ENCODE measurements at regions not wholly inside any gene's neighbourhood (a gene's known extent, or its start where the extent isn't known, plus 50 kb on each side); places are given as distances from the start of the nearest gene placed in this dataset.
"Not testable (repeated sequence)": the region's sequence is repeated elsewhere in the genome, so short reads cannot be mapped to it uniquely, and the experiment has no call there.

GRCh38 chr2:215861607-215862350 lies 151.6 kb downstream of the MREG start:
- DNase-seq, result no peak

DNA sequence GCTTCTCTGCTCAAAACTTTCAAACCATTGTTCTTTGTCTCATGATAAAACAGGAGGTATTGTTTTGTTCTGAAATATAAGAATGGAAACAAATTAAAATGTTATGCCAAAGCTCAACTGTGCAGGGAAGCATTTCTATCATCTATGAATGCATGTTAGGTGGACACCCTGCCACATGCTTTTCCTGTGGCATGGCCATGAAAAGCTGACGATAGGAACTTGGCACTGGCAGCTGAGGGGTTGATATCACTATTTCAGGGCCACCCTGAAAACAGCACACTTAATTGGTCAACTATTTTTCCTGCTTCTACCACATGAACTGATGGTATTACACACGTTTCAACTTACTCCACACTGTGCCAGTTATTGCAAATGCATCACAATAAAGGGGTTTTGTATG lies 157.3 kb downstream of the MREG start:
- no peak for DNase-seq

GRCh38 chr2:215855308-215855707 lies 158.0 kb downstream of the MREG start:
- not testable (repeated sequence) for DNase-seq

DNA sequence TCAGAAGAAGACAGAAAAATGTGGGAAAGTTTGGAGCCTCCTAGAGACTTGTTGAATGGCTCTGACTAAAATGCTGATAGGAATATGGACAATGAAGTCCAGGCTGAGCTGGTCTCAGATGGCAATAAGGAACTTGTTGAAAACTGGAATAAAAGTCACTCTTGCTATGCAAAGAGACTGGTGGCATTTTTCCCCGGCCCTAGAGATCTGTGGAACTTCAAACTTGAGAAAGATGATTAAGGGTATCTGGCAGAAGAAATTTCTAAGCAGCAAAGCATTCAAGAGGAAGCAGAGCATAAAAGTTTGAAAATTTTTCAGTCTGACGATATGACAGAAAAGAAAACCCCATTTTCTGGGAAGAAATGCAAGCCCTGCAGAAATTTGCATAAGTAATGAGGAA lies 159.3 kb downstream of the MREG start:
- no peak for DNase-seq

DNA sequence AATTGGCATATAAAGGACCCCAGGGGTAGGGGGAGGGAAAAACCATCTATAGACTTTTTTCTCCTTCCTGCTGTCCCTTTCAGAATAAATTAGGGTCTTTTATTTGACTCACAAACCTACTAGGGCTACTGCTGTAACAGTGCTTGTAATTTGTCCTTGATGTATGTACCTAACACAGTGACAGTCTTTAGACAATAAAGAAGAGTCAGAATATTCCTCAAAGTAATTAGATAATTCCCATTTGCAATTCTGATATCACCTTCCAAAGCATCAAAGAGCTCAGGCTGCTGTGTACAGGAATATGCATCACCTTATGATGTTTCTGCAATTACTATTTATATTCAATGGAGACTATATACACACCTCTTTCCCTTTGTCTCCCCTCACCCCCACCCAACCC lies 161.7 kb downstream of the MREG start:
- DNase-seq, result no peak

GRCh38 chr2:215851082-215851481 lies 162.3 kb downstream of the MREG start:
- DNase-seq, result no peak

- no peak for DNase-seq
Measured at GRCh38 chr2:215850380-215850779, 163.0 kb downstream of the MREG start.

DNA sequence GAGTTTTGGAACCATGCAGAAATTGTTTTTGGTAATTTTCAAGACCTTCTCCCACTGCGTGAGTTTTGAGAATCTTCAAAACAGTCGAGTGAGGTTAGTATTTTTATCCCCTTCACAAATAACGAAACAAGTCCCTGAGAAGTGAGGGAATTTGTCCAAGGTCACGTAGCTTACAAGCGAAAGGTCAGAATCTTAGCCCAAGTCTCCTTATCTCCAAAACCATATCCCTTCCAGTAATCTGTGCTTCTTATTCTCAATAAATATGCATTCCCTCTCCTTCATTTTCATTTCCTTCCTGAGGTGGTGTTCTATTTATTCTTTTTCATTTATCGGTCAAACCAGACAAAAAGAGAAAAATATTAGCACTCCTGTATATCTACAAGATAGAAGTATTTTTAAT lies 163.6 kb downstream of the MREG start:
- DNase-seq, result no peak

DNA sequence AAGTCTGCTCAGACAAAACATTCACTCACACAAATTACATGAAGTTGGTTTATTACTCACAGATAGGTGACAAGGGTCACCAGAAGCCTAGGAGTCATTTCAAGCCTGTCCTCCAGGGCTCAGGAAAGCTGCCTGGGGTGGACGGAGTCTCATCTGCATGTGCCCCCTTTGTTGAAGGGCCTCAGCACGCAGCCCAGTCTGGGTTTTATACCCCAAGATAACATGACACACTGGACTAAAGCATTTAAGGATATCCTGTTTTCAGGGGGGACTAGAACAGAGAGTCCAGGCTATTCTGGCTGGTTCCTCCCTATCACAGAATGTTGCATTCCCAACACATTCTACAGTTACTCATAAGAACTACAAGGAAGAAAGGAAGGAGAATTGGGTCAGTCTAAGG lies 164.7 kb downstream of the MREG start:
- no peak for DNase-seq

- no peak for DNase-seq
Measured at GRCh38 chr2:215848146-215848545, 165.2 kb downstream of the MREG start.

DNA sequence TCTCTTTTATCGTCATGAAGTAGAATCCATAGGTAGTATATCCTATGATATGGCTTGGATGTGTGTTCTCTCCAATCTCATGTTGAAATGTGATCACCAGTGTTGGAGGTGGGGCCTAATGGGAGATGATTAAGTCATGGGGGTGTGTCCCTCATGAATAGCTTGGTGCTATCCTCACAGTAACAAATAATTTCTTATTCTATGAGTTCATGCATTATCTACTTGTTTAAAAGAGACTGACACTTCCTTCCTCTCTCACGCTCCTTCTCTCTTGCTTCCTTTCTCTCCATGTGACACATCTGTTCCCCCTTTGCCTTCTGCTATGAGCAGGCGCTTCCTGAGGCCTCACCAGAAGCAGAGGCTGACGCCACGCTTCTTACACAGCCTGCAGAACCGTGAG lies 165.6 kb downstream of the MREG start:
- no peak for DNase-seq

- DNase-seq, result no peak
Measured at GRCh38 chr2:215847056-215847455, 166.3 kb downstream of the MREG start.

DNA sequence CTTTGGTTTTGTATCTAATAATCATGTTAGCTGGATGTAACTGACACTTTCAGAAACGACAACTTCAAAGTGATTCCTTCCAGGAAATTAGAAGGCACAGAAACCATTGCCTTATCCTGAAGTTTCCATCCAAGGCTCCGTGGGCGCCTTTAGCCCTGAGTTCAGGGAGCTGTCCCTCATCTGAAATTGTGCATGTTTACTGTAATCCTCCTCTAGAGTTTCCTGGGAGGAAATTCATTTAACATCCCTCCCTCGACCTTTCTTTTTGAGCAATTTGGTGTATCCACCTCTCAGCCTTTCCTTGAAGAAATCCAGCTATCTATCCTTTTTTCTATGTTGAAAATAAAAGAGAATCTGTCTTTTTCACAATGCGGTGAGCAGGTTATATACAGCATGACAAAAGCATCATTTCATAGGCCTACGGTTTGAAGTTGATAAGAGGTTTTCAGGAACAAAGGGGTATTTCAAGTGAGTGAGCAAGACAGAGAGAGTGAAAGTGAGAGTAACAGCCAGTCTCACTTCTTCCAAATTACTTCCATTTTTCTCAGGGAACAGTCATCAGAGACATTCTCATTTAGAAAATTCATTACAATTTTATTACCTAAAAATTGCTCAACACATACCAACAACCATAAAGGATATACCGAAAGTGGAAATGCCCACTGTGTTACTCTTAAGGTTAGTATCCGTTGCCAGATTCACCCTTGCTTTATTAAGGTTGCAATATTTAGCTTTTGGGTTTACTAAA lies 167.3 kb downstream of the MREG start:
- no peak for DNase-seq

DNA sequence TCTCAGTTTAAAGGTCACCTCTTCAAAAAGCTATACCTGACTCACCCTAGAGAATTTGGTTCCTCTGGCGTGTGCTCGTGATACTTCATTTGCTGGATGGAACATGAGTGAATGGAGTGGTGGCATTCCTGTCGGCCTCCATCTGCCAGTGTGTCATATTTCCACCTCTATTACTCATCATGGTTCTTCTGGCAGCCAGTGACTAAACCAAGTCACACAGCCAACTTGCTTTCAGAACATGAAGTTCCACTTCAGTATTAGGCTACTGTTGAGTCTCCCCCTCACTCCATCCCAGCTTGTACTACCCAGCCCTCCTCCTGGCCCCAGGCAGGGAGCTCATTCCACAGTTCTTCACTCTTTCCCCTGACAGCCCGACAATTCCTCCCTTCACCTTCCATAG lies 169.8 kb downstream of the MREG start:
- no peak for DNase-seq

- DNase-seq, result no peak
Measured at GRCh38 chr2:215841175-215841816, 172.1 kb downstream of the MREG start.

DNA sequence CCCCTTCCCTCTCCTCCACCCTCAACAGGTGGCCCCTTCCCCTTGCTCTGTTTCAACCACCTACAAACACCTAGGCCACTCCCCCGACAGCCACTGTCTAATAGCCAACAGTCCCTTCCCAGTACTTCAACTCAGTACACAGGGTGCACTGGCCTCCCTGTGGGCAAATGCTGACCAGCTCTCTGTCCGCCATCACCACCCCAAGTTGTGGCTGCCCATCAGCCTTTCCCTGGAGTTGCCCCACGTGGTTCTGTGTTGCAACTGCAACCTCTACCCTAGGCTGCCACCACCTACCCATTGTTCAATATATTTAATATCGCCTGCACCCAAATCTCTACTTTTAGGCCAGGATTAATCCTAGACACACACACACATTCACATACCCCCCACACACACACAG lies 173.5 kb downstream of the MREG start:
- DNase-seq, result no peak

GRCh38 chr2:215839309-215839708 lies 174.0 kb downstream of the MREG start:
- no peak for DNase-seq

DNA sequence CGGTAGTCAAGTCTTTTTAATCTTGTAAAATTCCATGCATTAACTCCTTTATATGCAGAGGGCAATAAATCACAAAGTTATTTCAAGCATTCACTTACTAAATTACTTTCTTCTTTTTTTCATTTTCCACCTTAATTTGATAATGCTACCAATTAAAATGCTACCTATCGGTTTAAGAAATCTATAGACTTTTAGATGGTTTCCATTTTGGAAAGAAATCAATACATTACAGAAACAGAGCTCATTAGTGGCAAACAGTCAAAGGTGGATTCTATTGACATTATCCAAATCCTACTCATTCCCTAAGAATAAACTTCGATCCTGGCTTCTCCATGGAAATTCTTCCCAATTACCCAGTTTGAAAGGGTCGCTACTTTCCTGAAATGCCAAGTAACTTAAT lies 176.5 kb downstream of the MREG start:
- DNase-seq, result no peak

DNA sequence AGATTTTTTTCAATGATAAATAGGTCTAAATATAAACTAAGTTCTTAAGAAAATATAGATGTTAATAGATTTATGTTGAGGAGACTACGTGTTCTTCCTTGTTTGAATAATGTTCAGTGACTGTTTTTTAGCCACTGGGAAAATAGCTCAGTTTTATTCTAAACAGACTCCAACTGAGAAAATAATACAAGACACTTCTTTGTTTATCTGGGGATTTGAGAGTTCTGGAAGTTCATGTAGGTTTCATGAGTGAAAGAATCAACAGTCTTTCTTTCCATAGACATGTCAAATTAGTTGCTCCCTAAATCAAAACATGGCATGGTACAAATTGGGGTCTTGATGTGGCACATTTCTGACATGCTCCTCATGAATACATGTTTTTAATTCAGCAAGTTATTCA lies 177.7 kb downstream of the MREG start:
- DNase-seq, result no peak

DNA sequence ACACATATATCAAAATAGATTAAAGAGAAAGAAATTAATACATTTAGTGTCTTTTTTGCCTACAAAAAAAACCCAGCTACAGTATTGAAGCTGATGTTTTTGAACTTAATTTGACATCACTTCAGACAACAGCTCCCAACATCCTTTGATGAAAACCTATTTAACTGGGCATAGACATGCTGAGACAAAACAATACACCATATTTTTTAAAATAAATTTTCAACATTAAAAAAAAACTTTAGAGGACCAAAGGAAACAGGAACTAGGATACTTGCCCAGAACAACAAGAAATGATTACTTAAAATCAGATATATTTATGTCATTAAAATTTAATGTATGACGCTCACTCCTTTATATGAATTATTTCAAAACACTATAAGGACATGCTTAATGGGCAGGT lies 178.1 kb downstream of the MREG start:
- no peak for DNase-seq

DNA sequence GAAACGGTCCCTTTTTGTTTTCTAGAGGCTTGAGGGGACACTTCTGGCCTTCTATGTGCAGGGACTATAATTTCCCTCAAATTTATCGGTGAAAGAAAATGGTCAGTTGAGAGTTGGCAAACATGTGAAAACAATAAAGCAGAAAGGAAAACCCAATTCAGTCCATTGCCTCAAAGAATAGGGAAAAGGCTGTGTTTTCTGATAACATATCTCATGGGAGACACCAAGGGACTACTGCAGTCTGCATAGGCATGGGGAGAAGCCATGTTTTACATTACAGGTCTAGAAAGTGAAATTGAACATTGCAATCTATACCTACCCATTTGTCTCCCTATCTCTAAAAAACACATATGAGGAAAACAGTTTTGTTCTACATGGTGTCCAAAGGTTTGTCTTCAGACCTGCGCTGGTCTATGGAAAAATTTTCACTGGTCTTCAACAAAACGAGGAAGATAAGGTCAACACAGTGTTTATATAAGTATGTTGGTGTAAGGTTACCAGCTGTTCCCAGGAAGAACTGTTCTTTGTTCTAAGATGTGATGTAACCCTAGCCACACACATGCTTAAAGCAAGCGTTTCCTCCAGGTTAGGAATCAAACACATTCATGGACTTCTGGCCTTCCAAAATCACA lies 179.7 kb downstream of the MREG start:
- peak; percentile 1 for DNase-seq

DNA sequence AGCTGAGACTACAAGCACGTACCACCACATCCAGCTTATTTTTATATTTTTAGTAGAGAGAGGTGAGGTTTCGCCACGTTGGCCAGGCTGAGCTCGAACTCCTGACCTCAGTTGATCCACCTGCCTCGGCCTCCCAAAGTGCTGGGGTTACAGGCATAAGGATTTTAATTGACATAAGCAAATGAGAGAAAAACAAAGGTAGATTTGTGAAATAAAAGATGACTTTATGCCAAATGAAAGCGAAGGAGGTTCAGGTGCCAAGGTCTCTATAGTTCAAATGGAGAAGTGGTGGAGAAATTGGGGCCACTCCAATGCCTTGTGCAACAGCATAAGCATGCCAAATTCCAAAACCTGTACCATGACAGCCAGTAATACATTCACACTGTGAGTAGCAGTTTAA lies 180.6 kb downstream of the MREG start:
- no peak for DNase-seq

DNA sequence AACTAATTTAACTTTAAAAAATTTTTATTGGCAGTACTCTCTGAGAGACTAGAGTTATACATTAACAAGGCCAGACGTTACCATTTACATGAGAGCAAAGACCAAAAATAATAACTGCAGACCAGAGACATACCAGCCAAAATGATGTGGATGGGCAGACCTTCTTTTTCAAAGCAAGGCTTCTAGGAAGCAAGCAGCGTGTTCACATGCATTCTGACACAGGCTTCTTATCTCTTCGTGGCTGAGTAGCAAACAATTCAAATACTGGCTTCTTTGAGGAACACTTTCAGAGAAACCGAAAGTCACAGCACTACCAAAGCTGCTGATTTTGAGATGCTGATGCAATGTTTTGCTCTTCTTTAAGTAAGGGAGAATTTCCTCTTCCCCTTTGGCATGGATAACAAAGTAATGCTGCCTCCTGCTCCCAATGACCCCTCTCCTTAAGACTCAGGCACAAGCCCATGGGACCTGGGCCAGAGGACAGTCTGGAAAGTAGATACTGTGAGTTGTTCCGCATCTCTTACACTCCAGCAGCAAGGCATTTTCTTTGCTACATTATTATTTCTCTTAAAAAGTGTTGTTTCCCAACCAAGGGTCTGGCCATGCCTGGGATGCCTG lies 181.9 kb downstream of the MREG start:
- DNase-seq, result no peak
